ENCODE measurements at regions not wholly inside any gene's neighbourhood (a gene's known extent, or its start where the extent isn't known, plus 50 kb on each side); places are given as distances from the start of the nearest gene placed in this dataset.

GRCh38 chr1:177775924-177776323 is 193.9 kb downstream of the SEC16B start:
- Histone ChIP-seq H3K27ac (ENCODE audit: low read length) (no peak overlapping the region), H3K9me2 (ENCODE audit: insufficient read depth, low read length) (no peaks in the 10 kb centered on the region), H3K4me3 (ENCODE audit: low read length) (no peak overlapping the region), H3K36me3 (ENCODE audit: insufficient read depth, low read length) (no peaks in the 10 kb centered on the region), H3F3A (ENCODE audit: insufficient read depth, low read length, poor library complexity, severe bottlenecking) (no peaks in the 10 kb centered on the region), H4K20me1 (ENCODE audit: insufficient read depth) (no peaks in the 10 kb centered on the region), H2AFZ (ENCODE audit: low read depth, low read length) (no peak overlapping the region), H3K9ac (ENCODE audit: low read length) (no peak overlapping the region), H3K9me3 (ENCODE audit: low read length) (peaks cover 5% of the 10 kb centered on the region), H3K4me2 (ENCODE audit: low read length) (no peak overlapping the region), H3K27me3 (ENCODE audit: insufficient read depth, low read depth, low read length) (no peaks in the 10 kb centered on the region), H3K79me2 (replicated peaks; ENCODE audit: insufficient read depth, low read length) (no peaks in the 10 kb centered on the region)
- TF ChIP-seq RAD21 (conservative IDR thresholded peaks at IDR 0.05) = no peak
- no peak for TF ChIP-seq TAF1 (IDR thresholded peaks at IDR 0.05; ENCODE audit: low read depth)
- no peak for TF ChIP-seq CTCF (IDR thresholded peaks at IDR 0.05; ENCODE audit: poor library complexity, severe bottlenecking)
- no peak for TF ChIP-seq EZH2 (IDR thresholded peaks at IDR 0.05; ENCODE audit: borderline replicate concordance, insufficient read depth, low read length, poor library complexity, severe bottlenecking)
- no peak for TF ChIP-seq POLR2AphosphoS5 (IDR thresholded peaks at IDR 0.05)
- no peak for TF ChIP-seq MXI1 (conservative IDR thresholded peaks at IDR 0.05; ENCODE audit: poor library complexity, severe bottlenecking)
- TF ChIP-seq SMC3 (conservative IDR thresholded peaks at IDR 0.05; ENCODE audit: poor library complexity) = no peak
- no peak for TF ChIP-seq REST (IDR thresholded peaks at IDR 0.05; ENCODE audit: borderline replicate concordance)
- TF ChIP-seq EP300 (conservative IDR thresholded peaks at IDR 0.05; ENCODE audit: poor library complexity, severe bottlenecking) = no peak

GRCh38 chr1:177772386-177772960 is 197.4 kb downstream of the SEC16B start:
- Histone ChIP-seq H3K27ac (ENCODE audit: low read length) (no peak overlapping the region), H4K20me1 (ENCODE audit: insufficient read depth) (no peaks in the 10 kb centered on the region), H3K36me3 (ENCODE audit: insufficient read depth, low read length) (no peaks in the 10 kb centered on the region), H3K79me2 (replicated peaks; ENCODE audit: insufficient read depth, low read length) (no peaks in the 10 kb centered on the region), H3K9ac (ENCODE audit: low read length) (no peak overlapping the region), H3K4me3 (ENCODE audit: low read length) (no peak overlapping the region), H3K27me3 (ENCODE audit: insufficient read depth, low read depth, low read length) (no peaks in the 10 kb centered on the region), H3K9me3 (ENCODE audit: low read length) (peaks cover 5% of the 10 kb centered on the region), H2AFZ (ENCODE audit: low read depth, low read length) (no peak overlapping the region), H3F3A (ENCODE audit: insufficient read depth, low read length, poor library complexity, severe bottlenecking) (no peaks in the 10 kb centered on the region), H3K9me2 (ENCODE audit: insufficient read depth, low read length) (no peaks in the 10 kb centered on the region), H3K4me2 (ENCODE audit: low read length) (no peak overlapping the region)
- no peak for TF ChIP-seq POLR2AphosphoS5 (IDR thresholded peaks at IDR 0.05)
- no peak for TF ChIP-seq MXI1 (conservative IDR thresholded peaks at IDR 0.05; ENCODE audit: poor library complexity, severe bottlenecking)
- no peak for TF ChIP-seq CTCF (IDR thresholded peaks at IDR 0.05; ENCODE audit: poor library complexity, severe bottlenecking)
- no peak for TF ChIP-seq EP300 (conservative IDR thresholded peaks at IDR 0.05; ENCODE audit: poor library complexity, severe bottlenecking)
- no peak for TF ChIP-seq REST (IDR thresholded peaks at IDR 0.05; ENCODE audit: borderline replicate concordance)
- no peak for TF ChIP-seq RAD21 (conservative IDR thresholded peaks at IDR 0.05)
- TF ChIP-seq SMC3 (conservative IDR thresholded peaks at IDR 0.05; ENCODE audit: poor library complexity) = no peak
- TF ChIP-seq EZH2 (IDR thresholded peaks at IDR 0.05; ENCODE audit: borderline replicate concordance, insufficient read depth, low read length, poor library complexity, severe bottlenecking) = no peak
- no peak for TF ChIP-seq TAF1 (IDR thresholded peaks at IDR 0.05; ENCODE audit: low read depth)
